Body of pancreas (tissue), 4 donors: ENCODE measurements at regions not wholly inside any gene's neighbourhood (a gene's known extent, or its start where the extent isn't known, plus 50 kb on each side); places are given as distances from the start of the nearest gene placed in this dataset.

Source experiments
- ATAC-seq: fragments of 150-250 bp; one replicate; pipeline ENCODE4 v1.9.1; 2016
- DNase-seq, 4 donors: peaks; one replicate each; pipeline ENCODE4 v3.0.0-alpha.2; 2019
- H3K27ac ChIP-seq, 4 donors: fragments of 200-600 bp; sonication (generic); 1 replicate in 3 of 4; 2 replicates in 1 of 4; pipeline versions ENCODE4 v1.5.1 to v1.6.1; 2016 to 2019; ENCODE audit warnings: mild to moderate bottlenecking in 1 of 4, mixed read lengths in 1 of 4, moderate library complexity in 1 of 4
- H3K27me3 ChIP-seq, 2 donors: fragments of 200-600 bp; sonication (generic); one replicate each; pipeline ENCODE4 v1.6.0; 2016; ENCODE audit warnings: mild to moderate bottlenecking in 1 of 2
- H3K36me3 ChIP-seq, 2 donors: fragments of 200-600 bp; sonication (generic); replicated peaks in 1 of 2; 2 replicates each; pipeline ENCODE4 v1.5.1; 2016; ENCODE audit warnings: low read depth in 2 of 2; ENCODE audit not compliant: insufficient read depth in 1 of 2
- H3K4me1 ChIP-seq: fragments of 200-600 bp; sonication (generic); one replicate; pipeline ENCODE4 v1.6.0; 2016
- H3K4me3 ChIP-seq, 2 donors: fragments of 200-600 bp; sonication (generic); 1 replicate in 1 of 2; 2 replicates in 1 of 2; pipeline ENCODE4 v1.5.1; 2016 to 2019
- H3K9me3 ChIP-seq, 3 donors: fragments of 200-600 bp; sonication (generic); 1 replicate in 2 of 3; 2 replicates in 1 of 3; pipeline ENCODE4 v1.5.1; 2016
- POLR2A ChIP-seq, 3 donors: fragments of 450-650 bp; IDR thresholded peaks; one replicate each; pipeline ENCODE4 v1.6.1; 2016; ENCODE audit warnings: antibody characterized with exemption in 3 of 3, mild to moderate bottlenecking in 2 of 3
- WGBS, 2 donors: methylation state at CpG; one replicate each; pipeline ENCODE4 v1.1.5; 2017; 5-methylcytosine and 5-hydroxymethylcytosine counted together
- intact Hi-C: fragments of 100-400 bp; cut with DNase I; formaldehyde crosslinking; loops from one replicate; pipeline ENCODE4 v1.15.1; 2023
- TF ChIP-seq, protein P1 (sequence below), 7 experiments: fragments of 450-650 bp in 4 of 7; fragments of 200-600 bp in 3 of 7; sonication (generic) in 3 of 7; IDR thresholded peaks; one replicate each; pipeline ENCODE4 v1.5.1; 2016 to 2019; ENCODE audit warnings: antibody characterized with exemption in 7 of 7

DNA sequence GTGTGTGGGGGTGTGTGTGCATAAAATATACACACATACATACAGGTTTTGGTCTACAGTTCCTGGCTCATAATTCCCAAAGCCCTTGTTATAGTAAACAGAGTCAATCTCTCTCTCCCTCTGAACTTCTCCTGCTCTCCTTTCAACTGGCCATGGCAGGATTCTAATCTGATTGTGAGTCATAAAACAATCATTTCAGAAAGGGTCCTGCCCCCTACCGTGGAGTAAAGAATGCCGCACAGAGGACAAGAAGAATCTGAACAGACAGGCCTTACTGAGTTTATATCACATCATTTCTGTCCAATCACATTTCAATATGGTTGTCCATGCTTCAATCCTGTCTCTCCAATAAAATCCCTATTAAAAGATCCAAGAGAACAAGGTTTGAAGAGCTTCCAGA, 416.9 kb downstream of the FRK start:
- Histone ChIP-seq H3K36me3 (no peaks in the 10 kb centered on the region), H3K4me3 (no peak overlapping the region), H3K27ac (no peak overlapping the region), H3K9me3 (no peaks in the 10 kb centered on the region), H3K27me3 (no peaks in the 10 kb centered on the region), H3K4me1 (no peaks in the 10 kb centered on the region)
- ATAC-seq: no peak
- no peak for DNase-seq
- 22% methylated on average over 2 of the region's 2 CpGs for WGBS, 2 donors
- no peak for TF ChIP-seq POLR2A (IDR thresholded peaks at IDR 0.05)
- TF ChIP-seq, protein P1, sequence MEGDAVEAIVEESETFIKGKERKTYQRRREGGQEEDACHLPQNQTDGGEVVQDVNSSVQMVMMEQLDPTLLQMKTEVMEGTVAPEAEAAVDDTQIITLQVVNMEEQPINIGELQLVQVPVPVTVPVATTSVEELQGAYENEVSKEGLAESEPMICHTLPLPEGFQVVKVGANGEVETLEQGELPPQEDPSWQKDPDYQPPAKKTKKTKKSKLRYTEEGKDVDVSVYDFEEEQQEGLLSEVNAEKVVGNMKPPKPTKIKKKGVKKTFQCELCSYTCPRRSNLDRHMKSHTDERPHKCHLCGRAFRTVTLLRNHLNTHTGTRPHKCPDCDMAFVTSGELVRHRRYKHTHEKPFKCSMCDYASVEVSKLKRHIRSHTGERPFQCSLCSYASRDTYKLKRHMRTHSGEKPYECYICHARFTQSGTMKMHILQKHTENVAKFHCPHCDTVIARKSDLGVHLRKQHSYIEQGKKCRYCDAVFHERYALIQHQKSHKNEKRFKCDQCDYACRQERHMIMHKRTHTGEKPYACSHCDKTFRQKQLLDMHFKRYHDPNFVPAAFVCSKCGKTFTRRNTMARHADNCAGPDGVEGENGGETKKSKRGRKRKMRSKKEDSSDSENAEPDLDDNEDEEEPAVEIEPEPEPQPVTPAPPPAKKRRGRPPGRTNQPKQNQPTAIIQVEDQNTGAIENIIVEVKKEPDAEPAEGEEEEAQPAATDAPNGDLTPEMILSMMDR (IDR thresholded peaks at IDR 0.05): no peak
- intact Hi-C loops: no loop called here

DNA sequence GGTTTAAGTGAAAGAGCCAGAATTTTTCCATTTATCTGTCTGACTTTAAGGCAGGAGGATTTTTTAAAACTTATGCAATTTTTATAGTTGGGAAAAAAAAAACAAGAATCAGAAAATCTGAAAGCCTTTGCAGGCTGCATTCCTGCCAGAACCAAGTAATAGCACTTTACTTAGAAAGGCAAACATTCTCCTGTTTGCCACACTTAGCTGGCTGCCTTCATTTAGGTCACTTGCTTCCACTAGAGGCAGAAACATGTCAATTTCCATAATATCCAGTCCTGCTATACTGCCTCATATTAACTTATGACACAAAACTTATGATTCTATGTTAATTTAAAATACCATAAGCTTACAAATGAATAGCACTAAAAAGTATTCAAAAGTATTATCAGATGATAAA, 425.8 kb downstream of the FRK start:
- ATAC-seq: no peak

DNA sequence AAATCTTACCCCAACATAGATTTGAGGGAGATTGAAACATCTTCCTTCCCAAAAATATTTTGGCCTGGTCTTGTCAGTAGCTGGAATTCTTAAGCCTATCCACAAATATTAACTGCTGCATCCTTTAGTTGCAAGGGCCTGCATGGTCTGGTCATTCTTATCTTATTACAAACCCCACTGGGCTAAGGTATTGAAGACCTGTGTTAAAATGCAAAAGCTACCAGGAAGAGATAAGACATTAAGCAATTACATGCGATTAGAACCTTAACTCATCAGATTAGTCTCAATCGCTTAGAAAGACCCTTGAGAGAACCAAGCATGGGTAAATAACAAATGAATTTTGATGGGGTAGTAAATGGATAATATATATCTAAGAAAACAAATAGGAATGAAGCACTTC, 426.6 kb downstream of the FRK start:
- 52 to 76% methylated on average over 2 of the region's 2 CpGs for WGBS, 2 donors
- no peak for TF ChIP-seq POLR2A (IDR thresholded peaks at IDR 0.05)
- TF ChIP-seq, protein P1 (IDR thresholded peaks at IDR 0.05): no peak
- intact Hi-C loops: no loop called here

More for the DNA sequence above, 425.8 kb downstream of the FRK start:
- Histone ChIP-seq H3K4me3 (no peak overlapping the region), H3K9me3 (no peaks in the 10 kb centered on the region), H3K27ac (no peak overlapping the region), H3K36me3 (no peaks in the 10 kb centered on the region), H3K4me1 (no peaks in the 10 kb centered on the region), H3K27me3 (no peaks in the 10 kb centered on the region)
- TF ChIP-seq, protein P1 (IDR thresholded peaks at IDR 0.05): no peak
- TF ChIP-seq POLR2A (IDR thresholded peaks at IDR 0.05): no peak
- intact Hi-C loops: no loop called here
- no peak for DNase-seq

DNA sequence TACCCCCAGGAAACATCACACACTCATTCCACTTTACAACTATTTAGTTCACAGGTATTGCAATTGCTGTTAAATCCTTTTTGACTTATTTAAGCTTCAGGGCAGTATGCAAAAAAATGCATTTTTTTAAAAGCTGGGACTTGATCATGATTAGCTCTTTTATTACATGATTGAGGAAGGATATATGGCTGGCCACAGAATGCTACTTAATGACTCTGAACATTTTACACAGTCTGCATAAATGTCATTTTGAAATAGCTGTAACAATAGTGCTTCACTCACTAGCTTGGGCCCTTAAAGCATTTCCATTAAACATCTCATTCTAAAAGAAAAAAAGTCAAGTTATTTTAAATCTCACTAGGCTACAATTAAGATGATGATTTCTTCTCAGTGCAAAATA, 429.7 kb downstream of the FRK start:
- Histone ChIP-seq H3K36me3 (no peaks in the 10 kb centered on the region), H3K27ac (no peak overlapping the region), H3K27me3 (no peaks in the 10 kb centered on the region), H3K9me3 (no peaks in the 10 kb centered on the region), H3K4me1 (no peaks in the 10 kb centered on the region), H3K4me3 (no peak overlapping the region)
- DNase-seq (no peak), ATAC-seq (no peak)
- intact Hi-C loops: no loop called here
- TF ChIP-seq, protein P1 (IDR thresholded peaks at IDR 0.05): no peak
- no peak for TF ChIP-seq POLR2A (IDR thresholded peaks at IDR 0.05)

More for the DNA sequence above, 426.6 kb downstream of the FRK start:
- H3K4me3 ChIP-seq: no peak overlapping the region
- DNase-seq: no peak
- no peaks in the 10 kb centered on the region for H3K27me3 ChIP-seq
- no peaks in the 10 kb centered on the region for H3K36me3 ChIP-seq
- ATAC-seq: no peak
- H3K27ac ChIP-seq: no peak overlapping the region
- no peaks in the 10 kb centered on the region for H3K4me1 ChIP-seq
- H3K9me3 ChIP-seq: no peaks in the 10 kb centered on the region

DNA sequence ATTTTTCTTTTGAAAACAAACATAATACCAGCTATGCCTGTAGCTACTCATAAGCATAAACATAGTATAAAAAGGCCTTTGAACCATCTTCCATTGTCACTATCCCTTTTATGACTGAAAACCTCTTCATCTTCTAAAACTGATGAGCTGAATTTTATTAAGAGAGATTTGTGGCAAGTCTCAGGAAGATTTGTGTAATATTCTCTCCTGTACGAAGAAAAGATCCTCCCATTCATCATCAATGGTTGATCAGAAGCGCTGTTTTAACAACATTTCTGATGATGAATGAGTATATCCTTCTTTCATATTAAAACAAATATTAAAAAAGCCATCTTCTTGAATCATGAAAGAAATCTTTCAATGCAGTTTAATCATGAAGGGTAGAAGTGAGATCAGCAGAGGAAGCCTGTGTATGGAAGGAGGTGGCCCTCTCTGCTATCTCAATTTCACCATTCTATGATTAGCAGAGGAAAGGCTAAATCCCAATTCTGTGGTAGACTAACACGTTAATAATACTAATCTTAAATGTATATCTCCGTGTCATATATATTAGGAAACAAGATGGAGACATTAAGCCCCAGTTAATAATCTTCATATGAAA, 430.2 kb downstream of the FRK start:
- intact Hi-C loops: no loop called here
- no peaks in the 10 kb centered on the region for H3K9me3 ChIP-seq
- no peaks in the 10 kb centered on the region for H3K36me3 ChIP-seq
- H3K4me3 ChIP-seq: no peak overlapping the region
- no peaks in the 10 kb centered on the region for H3K27me3 ChIP-seq
- TF ChIP-seq, protein P1 (IDR thresholded peaks at IDR 0.05): no peak
- no peak for TF ChIP-seq POLR2A (IDR thresholded peaks at IDR 0.05)
- 72 to 75% methylated on average over 4 of the region's 4 CpGs for WGBS, 2 donors
- ATAC-seq: no peak
- no peaks in the 10 kb centered on the region for H3K4me1 ChIP-seq
- H3K27ac ChIP-seq: no peak overlapping the region
- DNase-seq: no peak
